Neural cell (in vitro differentiated cells): ENCODE measurements at regions not wholly inside any gene's neighbourhood (a gene's known extent, or its start where the extent isn't known, plus 50 kb on each side); places are given as distances from the start of the nearest gene placed in this dataset.

Experiments
- EP300 ChIP-seq: fragments of 450-650 bp; conservative IDR thresholded peaks from 2 replicates; pipeline ENCODE4 v1.6.1; 2014; ENCODE audit warnings: antibody characterized with exemption, mild to moderate bottlenecking, moderate library complexity; ENCODE audit not compliant: poor library complexity, severe bottlenecking
- EZH2 ChIP-seq: fragments of 200-600, 300-800 bp; shearing (Covaris generic), sonication (generic); IDR thresholded peaks from 2 replicates; pipeline ENCODE4 v1.6.1; 2014; ENCODE audit warnings: antibody characterized with exemption, low read length, borderline replicate concordance, mild to moderate bottlenecking; ENCODE audit not compliant: insufficient read depth, poor library complexity, severe bottlenecking
- MXI1 ChIP-seq: fragments of 450-650 bp; conservative IDR thresholded peaks from 2 replicates; pipeline ENCODE4 v1.6.1; 2014; ENCODE audit warnings: antibody characterized with exemption, mild to moderate bottlenecking; ENCODE audit not compliant: poor library complexity, severe bottlenecking
- POLR2AphosphoS5 ChIP-seq: IDR thresholded peaks from 2 replicates; pipeline ENCODE4 v1.6.1; 2012
- SMC3 ChIP-seq: fragments of 450-650 bp; conservative IDR thresholded peaks from 2 replicates; pipeline ENCODE4 v1.6.1; 2014; ENCODE audit warnings: antibody characterized with exemption, mild to moderate bottlenecking, moderate library complexity; ENCODE audit not compliant: poor library complexity
- TF ChIP-seq, protein P1 (sequence below): fragments of 450-650 bp; IDR thresholded peaks from 2 replicates; pipeline ENCODE4 v1.5.1; 2014; ENCODE audit warnings: antibody characterized with exemption, mild to moderate bottlenecking, moderate library complexity; ENCODE audit not compliant: poor library complexity, severe bottlenecking
- TF ChIP-seq, protein P2 (sequence below): IDR thresholded peaks from 2 replicates; pipeline ENCODE4 v1.6.1; 2012; ENCODE audit warnings: borderline replicate concordance

DNA sequence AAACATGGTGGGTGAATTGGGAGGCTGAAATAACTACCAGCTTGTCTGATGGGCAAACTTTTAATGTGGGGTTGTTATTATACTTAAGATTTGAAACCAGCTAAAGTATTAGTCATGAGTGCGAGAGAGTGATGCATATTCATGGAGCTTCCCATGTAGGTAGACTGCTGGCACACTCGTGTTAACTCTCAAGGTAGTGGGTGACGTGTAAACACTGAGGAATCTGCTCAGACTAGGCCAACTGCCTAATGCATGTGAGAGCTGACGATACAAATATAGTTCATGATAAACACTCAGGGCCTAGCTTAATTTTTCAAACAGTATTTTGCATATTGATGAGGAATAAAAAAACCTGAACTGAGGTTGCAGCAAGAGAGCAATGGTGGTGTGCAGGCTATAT lies 1165.7 kb upstream of the PIK3C3 start:
- TF ChIP-seq, protein P1, sequence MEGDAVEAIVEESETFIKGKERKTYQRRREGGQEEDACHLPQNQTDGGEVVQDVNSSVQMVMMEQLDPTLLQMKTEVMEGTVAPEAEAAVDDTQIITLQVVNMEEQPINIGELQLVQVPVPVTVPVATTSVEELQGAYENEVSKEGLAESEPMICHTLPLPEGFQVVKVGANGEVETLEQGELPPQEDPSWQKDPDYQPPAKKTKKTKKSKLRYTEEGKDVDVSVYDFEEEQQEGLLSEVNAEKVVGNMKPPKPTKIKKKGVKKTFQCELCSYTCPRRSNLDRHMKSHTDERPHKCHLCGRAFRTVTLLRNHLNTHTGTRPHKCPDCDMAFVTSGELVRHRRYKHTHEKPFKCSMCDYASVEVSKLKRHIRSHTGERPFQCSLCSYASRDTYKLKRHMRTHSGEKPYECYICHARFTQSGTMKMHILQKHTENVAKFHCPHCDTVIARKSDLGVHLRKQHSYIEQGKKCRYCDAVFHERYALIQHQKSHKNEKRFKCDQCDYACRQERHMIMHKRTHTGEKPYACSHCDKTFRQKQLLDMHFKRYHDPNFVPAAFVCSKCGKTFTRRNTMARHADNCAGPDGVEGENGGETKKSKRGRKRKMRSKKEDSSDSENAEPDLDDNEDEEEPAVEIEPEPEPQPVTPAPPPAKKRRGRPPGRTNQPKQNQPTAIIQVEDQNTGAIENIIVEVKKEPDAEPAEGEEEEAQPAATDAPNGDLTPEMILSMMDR = no peak
- TF ChIP-seq, protein P2, sequence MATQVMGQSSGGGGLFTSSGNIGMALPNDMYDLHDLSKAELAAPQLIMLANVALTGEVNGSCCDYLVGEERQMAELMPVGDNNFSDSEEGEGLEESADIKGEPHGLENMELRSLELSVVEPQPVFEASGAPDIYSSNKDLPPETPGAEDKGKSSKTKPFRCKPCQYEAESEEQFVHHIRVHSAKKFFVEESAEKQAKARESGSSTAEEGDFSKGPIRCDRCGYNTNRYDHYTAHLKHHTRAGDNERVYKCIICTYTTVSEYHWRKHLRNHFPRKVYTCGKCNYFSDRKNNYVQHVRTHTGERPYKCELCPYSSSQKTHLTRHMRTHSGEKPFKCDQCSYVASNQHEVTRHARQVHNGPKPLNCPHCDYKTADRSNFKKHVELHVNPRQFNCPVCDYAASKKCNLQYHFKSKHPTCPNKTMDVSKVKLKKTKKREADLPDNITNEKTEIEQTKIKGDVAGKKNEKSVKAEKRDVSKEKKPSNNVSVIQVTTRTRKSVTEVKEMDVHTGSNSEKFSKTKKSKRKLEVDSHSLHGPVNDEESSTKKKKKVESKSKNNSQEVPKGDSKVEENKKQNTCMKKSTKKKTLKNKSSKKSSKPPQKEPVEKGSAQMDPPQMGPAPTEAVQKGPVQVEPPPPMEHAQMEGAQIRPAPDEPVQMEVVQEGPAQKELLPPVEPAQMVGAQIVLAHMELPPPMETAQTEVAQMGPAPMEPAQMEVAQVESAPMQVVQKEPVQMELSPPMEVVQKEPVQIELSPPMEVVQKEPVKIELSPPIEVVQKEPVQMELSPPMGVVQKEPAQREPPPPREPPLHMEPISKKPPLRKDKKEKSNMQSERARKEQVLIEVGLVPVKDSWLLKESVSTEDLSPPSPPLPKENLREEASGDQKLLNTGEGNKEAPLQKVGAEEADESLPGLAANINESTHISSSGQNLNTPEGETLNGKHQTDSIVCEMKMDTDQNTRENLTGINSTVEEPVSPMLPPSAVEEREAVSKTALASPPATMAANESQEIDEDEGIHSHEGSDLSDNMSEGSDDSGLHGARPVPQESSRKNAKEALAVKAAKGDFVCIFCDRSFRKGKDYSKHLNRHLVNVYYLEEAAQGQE = no peak
- TF ChIP-seq POLR2AphosphoS5 = no peak
- TF ChIP-seq EZH2 = no peak
- TF ChIP-seq EP300 = no peak
- no peak for TF ChIP-seq SMC3
- TF ChIP-seq MXI1 = no peak
